ENCODE measurements at regions not wholly inside any gene's neighbourhood (a gene's known extent, or its start where the extent isn't known, plus 50 kb on each side); places are given as distances from the start of the nearest gene placed in this dataset.

- TF ChIP-seq RARB (CRISPR knock-in tag; IDR thresholded peaks at IDR 0.05) = no peak
- no peak for TF ChIP-seq PATZ1 (CRISPR knock-in tag; IDR thresholded peaks at IDR 0.05; ENCODE audit: borderline replicate concordance)
- TF ChIP-seq ESRRG (CRISPR knock-in tag; IDR thresholded peaks at IDR 0.05) = no peak
- TF ChIP-seq TCF4 (CRISPR knock-in tag; IDR thresholded peaks at IDR 0.05; ENCODE audit: borderline replicate concordance) = no peak
- no peak for TF ChIP-seq ZFP3 (CRISPR knock-in tag; IDR thresholded peaks at IDR 0.05)
- TF ChIP-seq ARNTL (CRISPR knock-in tag; IDR thresholded peaks at IDR 0.05; ENCODE audit: borderline replicate concordance, low read depth) = no peak
- no peak for TF ChIP-seq TSHZ2 (CRISPR knock-in tag; IDR thresholded peaks at IDR 0.05)
- no peak for TF ChIP-seq ZFP30 (CRISPR knock-in tag; IDR thresholded peaks at IDR 0.05)
- TF ChIP-seq CREB5 (CRISPR knock-in tag; IDR thresholded peaks at IDR 0.05; ENCODE audit: low read depth) = no peak
- no peak for TF ChIP-seq CSRNP3 (CRISPR knock-in tag; IDR thresholded peaks at IDR 0.05)
Observed at GRCh38 chr2:15801439-15801838, 138.9 kb upstream of the MYCN start.
